Suprapubic skin (tissue), 4 donors: ENCODE measurements at regions not wholly inside any gene's neighbourhood (a gene's known extent, or its start where the extent isn't known, plus 50 kb on each side); places are given as distances from the start of the nearest gene placed in this dataset.

Experiments
- CTCF ChIP-seq, 2 donors: fragments of 200-600 bp in 1 of 2; fragments of 450-650 bp in 1 of 2; sonication (generic) in 1 of 2; IDR thresholded peaks; one replicate each; pipeline ENCODE4 v1.5.1; 2016 to 2019; ENCODE audit warnings: antibody characterized with exemption in 2 of 2, mild to moderate bottlenecking in 1 of 2, moderate library complexity in 1 of 2
- EP300 ChIP-seq: sonication (generic); formaldehyde crosslinking; IDR thresholded peaks from one replicate; pipeline ENCODE4 v1.6.1; 2017; ENCODE audit warnings: antibody characterized with exemption
- POLR2A ChIP-seq, 2 donors: fragments of 450-650 bp; IDR thresholded peaks; one replicate each; pipeline ENCODE4 v1.6.1; 2017; ENCODE audit warnings: antibody characterized with exemption in 2 of 2, mild to moderate bottlenecking in 2 of 2, moderate library complexity in 2 of 2
- POLR2AphosphoS5 ChIP-seq, 3 donors: sonication (generic); formaldehyde crosslinking; IDR thresholded peaks; one replicate each; pipeline ENCODE4 v1.6.1; 2017; ENCODE audit warnings: antibody characterized with exemption in 3 of 3

- TF ChIP-seq CTCF (IDR thresholded peaks at IDR 0.05) (no peak), EP300 (no peak), POLR2A (IDR thresholded peaks at IDR 0.05) (no peak), POLR2AphosphoS5 (IDR thresholded peaks at IDR 0.05) (no peak)
These were observed 825.8 kb upstream of the LCORL start for GRCh38 chr4:18847249-18847890.
